Endothelial cell (in vitro differentiated cells): ENCODE measurements at regions not wholly inside any gene's neighbourhood (a gene's known extent, or its start where the extent isn't known, plus 50 kb on each side); places are given as distances from the start of the nearest gene placed in this dataset.
"Not testable (repeated sequence)": the region's sequence is repeated elsewhere in the genome, so short reads cannot be mapped to it uniquely, and the experiment has no call there.

ENCODE experiments used
- DNase-seq: peaks from one replicate; pipeline ENCODE4 v3.0.0; 2021; ENCODE audit warnings: low spot score
- H3K27ac Mint-ChIP-seq: one replicate; pipeline ENCODE4 v1.8.0; 2021; ENCODE audit warnings: mixed read lengths, inconsistent platforms; ENCODE audit not compliant: unreplicated experiment
- H3K27me3 Mint-ChIP-seq: one replicate; pipeline ENCODE4 v1.8.0; 2021; ENCODE audit warnings: mild to moderate bottlenecking, moderate library complexity, mixed read lengths, inconsistent platforms; ENCODE audit not compliant: unreplicated experiment
- H3K36me3 Mint-ChIP-seq: one replicate; pipeline ENCODE4 v1.8.0; 2021; ENCODE audit warnings: mild to moderate bottlenecking, low read depth, mixed read lengths, inconsistent platforms; ENCODE audit not compliant: unreplicated experiment
- H3K4me1 Mint-ChIP-seq: one replicate; pipeline ENCODE4 v1.8.0; 2021; ENCODE audit warnings: mild to moderate bottlenecking, mixed read lengths, inconsistent platforms; ENCODE audit not compliant: unreplicated experiment
- H3K4me3 Mint-ChIP-seq: one replicate; pipeline ENCODE4 v1.8.0; 2021; ENCODE audit warnings: mild to moderate bottlenecking, mixed read lengths, inconsistent platforms; ENCODE audit not compliant: unreplicated experiment
- H3K9me3 Mint-ChIP-seq: one replicate; pipeline ENCODE4 v1.8.0; 2021; ENCODE audit warnings: mixed read lengths, inconsistent platforms; ENCODE audit not compliant: unreplicated experiment
- TF ChIP-seq, protein P1 (sequence below): fragments of 200-600 bp; sonication (generic); IDR thresholded peaks from one replicate; pipeline ENCODE4 v1.5.0; 2021; ENCODE audit warnings: antibody characterized with exemption; ENCODE audit not compliant: unreplicated experiment

DNA sequence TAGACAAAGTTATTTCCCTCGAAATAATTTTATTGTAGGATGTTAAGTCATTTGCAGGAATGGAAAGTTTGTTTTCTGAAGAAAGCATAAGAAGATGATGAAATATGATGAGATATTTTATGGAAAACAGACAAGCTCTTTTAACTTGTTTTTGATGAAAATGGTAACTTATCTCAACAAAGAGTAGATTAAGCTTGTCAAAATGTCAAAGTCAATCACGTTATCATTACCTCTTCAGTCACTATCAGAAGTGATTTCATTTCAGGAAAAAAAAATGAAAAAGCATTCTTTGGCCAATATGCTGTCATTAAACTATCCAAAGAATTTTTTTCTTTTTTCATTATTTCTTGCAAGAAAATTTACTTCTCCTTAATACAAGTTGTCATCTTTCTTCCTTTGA lies 221.0 kb upstream of the ANKRD50 start:
- Mint-ChIP-seq H3K9me3 (no peaks in the 10 kb centered on the region), H3K27ac (no peak overlapping the region), H3K27me3 (no peaks in the 10 kb centered on the region), H3K4me3 (no peak overlapping the region), H3K36me3 (no peaks in the 10 kb centered on the region), H3K4me1 (no peaks in the 10 kb centered on the region)
- no peak for DNase-seq
- TF ChIP-seq, protein P1, sequence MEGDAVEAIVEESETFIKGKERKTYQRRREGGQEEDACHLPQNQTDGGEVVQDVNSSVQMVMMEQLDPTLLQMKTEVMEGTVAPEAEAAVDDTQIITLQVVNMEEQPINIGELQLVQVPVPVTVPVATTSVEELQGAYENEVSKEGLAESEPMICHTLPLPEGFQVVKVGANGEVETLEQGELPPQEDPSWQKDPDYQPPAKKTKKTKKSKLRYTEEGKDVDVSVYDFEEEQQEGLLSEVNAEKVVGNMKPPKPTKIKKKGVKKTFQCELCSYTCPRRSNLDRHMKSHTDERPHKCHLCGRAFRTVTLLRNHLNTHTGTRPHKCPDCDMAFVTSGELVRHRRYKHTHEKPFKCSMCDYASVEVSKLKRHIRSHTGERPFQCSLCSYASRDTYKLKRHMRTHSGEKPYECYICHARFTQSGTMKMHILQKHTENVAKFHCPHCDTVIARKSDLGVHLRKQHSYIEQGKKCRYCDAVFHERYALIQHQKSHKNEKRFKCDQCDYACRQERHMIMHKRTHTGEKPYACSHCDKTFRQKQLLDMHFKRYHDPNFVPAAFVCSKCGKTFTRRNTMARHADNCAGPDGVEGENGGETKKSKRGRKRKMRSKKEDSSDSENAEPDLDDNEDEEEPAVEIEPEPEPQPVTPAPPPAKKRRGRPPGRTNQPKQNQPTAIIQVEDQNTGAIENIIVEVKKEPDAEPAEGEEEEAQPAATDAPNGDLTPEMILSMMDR = no peak

GRCh38 chr4:124932447-124932846 lies 219.9 kb upstream of the ANKRD50 start:
- Mint-ChIP-seq H3K36me3 (no peaks in the 10 kb centered on the region), H3K4me3 (no peak overlapping the region), H3K9me3 (no peaks in the 10 kb centered on the region), H3K27me3 (no peaks in the 10 kb centered on the region), H3K4me1 (no peaks in the 10 kb centered on the region), H3K27ac (no peak overlapping the region)
- TF ChIP-seq, protein P1 = no peak
- DNase-seq = no peak

DNA sequence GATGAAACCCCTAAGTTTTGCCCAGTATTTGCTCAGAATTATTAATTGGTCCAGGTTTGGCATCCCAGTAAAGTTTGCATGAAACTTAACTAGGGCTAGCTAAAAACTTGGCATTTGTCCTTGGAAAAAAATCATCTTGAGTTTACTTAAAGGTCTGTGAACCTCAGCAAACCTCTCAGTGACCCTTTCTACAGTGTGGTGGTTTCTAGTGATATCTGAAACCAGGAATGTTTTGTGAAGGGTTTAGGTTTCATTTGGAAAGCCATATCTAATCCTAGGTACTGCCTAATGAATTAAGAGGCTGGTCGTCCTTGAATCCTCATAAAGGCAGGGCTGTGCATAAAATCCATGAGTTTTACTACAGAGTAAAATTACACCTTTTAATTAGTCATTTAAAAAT lies 218.5 kb upstream of the ANKRD50 start:
- no peaks in the 10 kb centered on the region for H3K9me3 Mint-ChIP-seq
- H3K4me3 Mint-ChIP-seq = no peak overlapping the region
- TF ChIP-seq, protein P1 = no peak
- DNase-seq = no peak
- no peaks in the 10 kb centered on the region for H3K4me1 Mint-ChIP-seq
- H3K27me3 Mint-ChIP-seq = no peaks in the 10 kb centered on the region
- H3K27ac Mint-ChIP-seq = no peak overlapping the region
- no peaks in the 10 kb centered on the region for H3K36me3 Mint-ChIP-seq

- H3K9me3 Mint-ChIP-seq, H3K27me3 Mint-ChIP-seq, H3K36me3 Mint-ChIP-seq, H3K27ac Mint-ChIP-seq, DNase-seq, H3K4me1 Mint-ChIP-seq, H3K4me3 Mint-ChIP-seq: not testable (repeated sequence)
Observed at GRCh38 chr4:124922748-124923147, 210.2 kb upstream of the ANKRD50 start.

DNA sequence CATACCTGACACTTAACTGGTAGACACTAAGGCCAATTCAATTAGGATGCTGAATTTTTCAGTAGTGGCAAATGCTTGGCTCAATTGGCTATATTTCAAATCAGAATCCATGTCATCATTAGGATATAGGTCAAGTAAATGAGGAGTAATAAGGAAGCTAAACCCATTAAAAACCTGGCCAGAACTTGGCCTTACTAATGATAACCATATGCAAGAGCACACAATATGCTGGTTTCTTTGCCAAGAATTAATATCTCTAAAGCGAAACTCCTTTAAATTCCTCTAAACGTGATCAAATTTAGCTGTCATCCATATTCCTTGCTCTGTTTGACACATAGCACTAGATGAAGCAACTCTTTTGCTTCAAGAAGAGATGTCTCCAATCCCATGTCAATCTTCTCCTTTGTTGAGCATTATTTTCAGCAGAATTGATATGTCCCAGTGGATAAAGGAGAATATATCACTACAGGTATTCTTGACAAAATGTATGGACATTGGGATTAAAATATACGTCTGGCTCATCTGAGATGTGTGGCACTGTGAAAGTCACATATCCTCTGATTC lies 206.1 kb upstream of the ANKRD50 start:
- no peak for DNase-seq
- TF ChIP-seq, protein P1 = no peak
- Mint-ChIP-seq H3K36me3 (no peaks in the 10 kb centered on the region), H3K27me3 (no peaks in the 10 kb centered on the region), H3K9me3 (no peaks in the 10 kb centered on the region), H3K4me3 (no peak overlapping the region), H3K4me1 (no peaks in the 10 kb centered on the region), H3K27ac (no peak overlapping the region)
